Fibroblast of villous mesenchyme (primary cell): ENCODE measurements at regions not wholly inside any gene's neighbourhood (a gene's known extent, or its start where the extent isn't known, plus 50 kb on each side); places are given as distances from the start of the nearest gene placed in this dataset.

Experiments
- DNase-seq: peaks from one replicate; pipeline ENCODE4 v3.0.0-alpha.2; 2010; ENCODE audit warnings: low read depth
- H3K4me3 ChIP-seq: 2 replicates; pipeline ENCODE4 v1.5.1; 2011; ENCODE audit warnings: low read depth, mild to moderate bottlenecking, low read length
- TF ChIP-seq, protein P1 (sequence below): IDR thresholded peaks from 2 replicates; pipeline ENCODE4 v1.5.1; 2012; ENCODE audit warnings: low read depth, mild to moderate bottlenecking, low read length; ENCODE audit not compliant: insufficient read depth

DNA sequence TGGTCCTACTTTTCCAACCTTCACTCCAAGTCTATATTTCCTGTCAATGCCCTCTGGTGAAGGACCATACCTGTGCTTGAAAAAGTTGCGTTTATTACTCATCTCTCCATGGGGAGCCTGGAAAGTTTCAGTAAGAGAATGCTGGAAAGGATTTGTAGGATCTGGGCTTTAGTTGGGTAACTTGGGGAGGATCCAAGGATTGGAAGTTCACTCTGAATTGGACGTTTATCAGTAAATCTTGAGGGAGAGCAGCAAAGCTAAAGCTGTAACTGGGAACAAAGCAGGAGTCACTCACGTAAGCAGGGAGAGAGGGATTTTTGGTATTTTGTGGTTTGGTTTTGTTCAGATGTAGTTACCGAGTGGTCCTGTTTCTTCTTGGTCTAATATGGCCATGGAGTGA lies 51.4 kb upstream of the NPVF start:
- no peak for DNase-seq
- TF ChIP-seq, protein P1, sequence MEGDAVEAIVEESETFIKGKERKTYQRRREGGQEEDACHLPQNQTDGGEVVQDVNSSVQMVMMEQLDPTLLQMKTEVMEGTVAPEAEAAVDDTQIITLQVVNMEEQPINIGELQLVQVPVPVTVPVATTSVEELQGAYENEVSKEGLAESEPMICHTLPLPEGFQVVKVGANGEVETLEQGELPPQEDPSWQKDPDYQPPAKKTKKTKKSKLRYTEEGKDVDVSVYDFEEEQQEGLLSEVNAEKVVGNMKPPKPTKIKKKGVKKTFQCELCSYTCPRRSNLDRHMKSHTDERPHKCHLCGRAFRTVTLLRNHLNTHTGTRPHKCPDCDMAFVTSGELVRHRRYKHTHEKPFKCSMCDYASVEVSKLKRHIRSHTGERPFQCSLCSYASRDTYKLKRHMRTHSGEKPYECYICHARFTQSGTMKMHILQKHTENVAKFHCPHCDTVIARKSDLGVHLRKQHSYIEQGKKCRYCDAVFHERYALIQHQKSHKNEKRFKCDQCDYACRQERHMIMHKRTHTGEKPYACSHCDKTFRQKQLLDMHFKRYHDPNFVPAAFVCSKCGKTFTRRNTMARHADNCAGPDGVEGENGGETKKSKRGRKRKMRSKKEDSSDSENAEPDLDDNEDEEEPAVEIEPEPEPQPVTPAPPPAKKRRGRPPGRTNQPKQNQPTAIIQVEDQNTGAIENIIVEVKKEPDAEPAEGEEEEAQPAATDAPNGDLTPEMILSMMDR = no peak
- no peak overlapping the region for H3K4me3 ChIP-seq

DNA sequence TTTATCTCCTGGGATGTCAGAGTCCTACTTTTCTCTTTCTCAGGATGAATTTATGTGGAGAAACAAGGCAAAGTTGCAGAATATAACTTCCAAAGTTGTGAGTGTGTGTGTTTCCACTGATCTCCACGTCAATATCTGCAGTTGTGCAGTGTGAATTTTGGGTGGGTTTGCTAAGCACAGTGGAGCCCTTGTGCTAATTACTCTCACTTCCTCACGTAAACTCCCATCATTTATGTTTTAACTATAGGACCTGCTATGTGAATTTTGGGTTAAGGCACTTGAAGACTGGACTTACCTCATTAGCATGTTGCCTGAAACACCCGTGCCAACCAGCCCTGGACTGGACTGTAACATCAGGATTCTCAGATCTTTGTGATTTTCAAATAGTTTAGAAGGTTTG lies 51.9 kb upstream of the NPVF start:
- TF ChIP-seq, protein P1 = no peak
- no peak overlapping the region for H3K4me3 ChIP-seq
- no peak for DNase-seq

DNA sequence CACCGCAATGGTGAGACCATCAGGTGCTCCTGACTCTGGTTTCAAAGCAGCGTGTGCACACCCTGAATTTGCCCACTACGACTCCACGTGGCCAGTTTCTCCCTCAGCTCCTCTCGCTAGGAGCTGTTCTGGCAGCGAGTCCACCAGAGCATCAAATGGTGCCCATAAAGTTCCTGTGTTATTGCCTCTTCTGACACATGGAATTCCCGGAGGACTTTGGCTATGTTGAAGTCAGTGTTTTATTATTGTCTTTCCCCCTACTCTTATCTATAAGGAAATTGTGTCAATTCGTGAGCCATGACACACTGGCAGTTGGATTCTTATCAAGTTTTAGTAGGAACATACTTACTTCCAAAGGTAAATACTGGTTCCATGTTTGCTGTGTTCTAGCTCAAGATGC lies 53.9 kb upstream of the NPVF start:
- DNase-seq = no peak
- H3K4me3 ChIP-seq = no peak overlapping the region
- TF ChIP-seq, protein P1 = no peak

DNA sequence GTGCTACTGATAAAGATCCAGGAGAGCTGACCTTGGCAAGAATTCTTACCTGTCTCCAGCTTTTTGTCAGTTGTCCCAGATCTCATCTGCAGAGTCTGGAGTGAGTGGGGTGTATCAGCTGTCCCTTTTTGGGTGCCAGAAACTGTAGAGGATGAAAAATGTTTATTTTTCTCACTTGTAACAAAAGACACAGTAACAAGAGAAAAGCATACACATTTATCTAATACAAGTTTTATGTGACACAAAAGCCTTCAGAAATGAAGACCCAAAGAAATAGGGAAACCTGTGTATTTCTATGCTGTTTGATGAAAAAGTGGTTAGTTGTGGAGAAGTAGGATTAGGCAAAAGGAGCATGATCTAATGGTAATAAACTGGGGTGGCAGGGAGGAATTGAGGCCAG lies 58.5 kb upstream of the NPVF start:
- TF ChIP-seq, protein P1 = no peak
- no peak overlapping the region for H3K4me3 ChIP-seq
- DNase-seq = no peak

- TF ChIP-seq, protein P1 = no peak
- H3K4me3 ChIP-seq = no peak overlapping the region
- DNase-seq = no peak
Measured at GRCh38 chr7:25287291-25287690, 59.0 kb upstream of the NPVF start.

- no peak overlapping the region for H3K4me3 ChIP-seq
- TF ChIP-seq, protein P1 = no peak
- DNase-seq = no peak
Measured at GRCh38 chr7:25288556-25289307, 60.4 kb upstream of the NPVF start.

GRCh38 chr7:25289518-25289917 lies 61.2 kb upstream of the NPVF start:
- TF ChIP-seq, protein P1 = no peak
- H3K4me3 ChIP-seq = no peak overlapping the region
- DNase-seq = no peak
